AG04450 (cell line): ENCODE measurements at regions not wholly inside any gene's neighbourhood (a gene's known extent, or its start where the extent isn't known, plus 50 kb on each side); places are given as distances from the start of the nearest gene placed in this dataset.

Experiments used
- CTCF ChIA-PET: fragments of 300-600, 350-600 bp; formaldehyde crosslinking; extraction: SDS; loops from one replicate; lab custom pipeline; 2022; ENCODE audit warnings: antibody characterized with exemption, inconsistent platforms; lab: Charles Lee
- POLR2A ChIA-PET: fragments of 350-600 bp; formaldehyde crosslinking; extraction: SDS; loops from one replicate; lab custom pipeline; 2021; ENCODE audit warnings: antibody characterized with exemption, inconsistent platforms; lab: Yijun Ruan, JAX
- DNase-seq: peaks from one replicate; pipeline ENCODE4 v3.0.0-alpha.2; 2011; ENCODE audit warnings: low read depth, low spot score
- H3K27ac ChIP-seq: one replicate; pipeline ENCODE4 v1.5.1; 2012; ENCODE audit warnings: low read depth, low read length, control low read depth
- H3K27me3 ChIP-seq: one replicate; pipeline ENCODE4 v1.6.0; 2012; ENCODE audit warnings: low read length; ENCODE audit not compliant: control insufficient read depth, insufficient read depth
- H3K4me3 ChIP-seq: 2 replicates; pipeline ENCODE4 v1.5.1; 2011; ENCODE audit warnings: mild to moderate bottlenecking, low read depth, low read length, control low read depth
- H3K9me3 ChIP-seq: 2 replicates; pipeline ENCODE4 v1.5.1; 2012; ENCODE audit warnings: low read length; ENCODE audit not compliant: control insufficient read depth, insufficient read depth
- TF ChIP-seq, protein P1 (sequence below): IDR thresholded peaks from 2 replicates; pipeline ENCODE4 v1.5.1; 2011; ENCODE audit warnings: low read depth, low read length, control low read depth, inconsistent platforms

DNA sequence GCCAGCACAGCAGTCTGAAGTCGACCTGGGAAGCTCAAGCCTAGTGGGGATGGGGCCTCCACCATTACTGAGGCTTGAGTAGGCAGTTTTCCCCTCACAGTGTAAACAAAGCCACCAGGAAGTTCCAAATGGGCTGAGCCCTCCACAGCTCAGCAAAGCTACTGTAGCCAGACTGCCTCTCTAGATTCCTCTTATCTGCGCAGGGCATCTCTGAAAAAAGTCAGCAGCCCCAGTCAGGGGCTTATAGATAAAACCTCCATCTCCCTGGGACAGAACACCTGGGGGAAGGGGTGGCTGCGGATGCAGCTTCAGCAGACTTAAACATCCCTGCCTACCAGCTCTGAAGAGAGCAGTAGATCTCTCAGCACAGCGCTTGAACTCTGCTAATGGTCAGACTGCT lies 218.4 kb upstream of the VRK2 start:
- H3K4me3 ChIP-seq = no peak overlapping the region
- ChIA-PET CTCF (interaction anchor here (0.8 kb wide), 1 partner anchor 78 kb away, joined by 3 read pairs; no protein-coding TSS in a partner anchor), POLR2A (no interaction called here)
- no peaks in the 10 kb centered on the region for H3K9me3 ChIP-seq
- no peak overlapping the region for H3K27ac ChIP-seq
- TF ChIP-seq, protein P1, sequence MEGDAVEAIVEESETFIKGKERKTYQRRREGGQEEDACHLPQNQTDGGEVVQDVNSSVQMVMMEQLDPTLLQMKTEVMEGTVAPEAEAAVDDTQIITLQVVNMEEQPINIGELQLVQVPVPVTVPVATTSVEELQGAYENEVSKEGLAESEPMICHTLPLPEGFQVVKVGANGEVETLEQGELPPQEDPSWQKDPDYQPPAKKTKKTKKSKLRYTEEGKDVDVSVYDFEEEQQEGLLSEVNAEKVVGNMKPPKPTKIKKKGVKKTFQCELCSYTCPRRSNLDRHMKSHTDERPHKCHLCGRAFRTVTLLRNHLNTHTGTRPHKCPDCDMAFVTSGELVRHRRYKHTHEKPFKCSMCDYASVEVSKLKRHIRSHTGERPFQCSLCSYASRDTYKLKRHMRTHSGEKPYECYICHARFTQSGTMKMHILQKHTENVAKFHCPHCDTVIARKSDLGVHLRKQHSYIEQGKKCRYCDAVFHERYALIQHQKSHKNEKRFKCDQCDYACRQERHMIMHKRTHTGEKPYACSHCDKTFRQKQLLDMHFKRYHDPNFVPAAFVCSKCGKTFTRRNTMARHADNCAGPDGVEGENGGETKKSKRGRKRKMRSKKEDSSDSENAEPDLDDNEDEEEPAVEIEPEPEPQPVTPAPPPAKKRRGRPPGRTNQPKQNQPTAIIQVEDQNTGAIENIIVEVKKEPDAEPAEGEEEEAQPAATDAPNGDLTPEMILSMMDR = no peak
- no peaks in the 10 kb centered on the region for H3K27me3 ChIP-seq
- DNase-seq = no peak

DNA sequence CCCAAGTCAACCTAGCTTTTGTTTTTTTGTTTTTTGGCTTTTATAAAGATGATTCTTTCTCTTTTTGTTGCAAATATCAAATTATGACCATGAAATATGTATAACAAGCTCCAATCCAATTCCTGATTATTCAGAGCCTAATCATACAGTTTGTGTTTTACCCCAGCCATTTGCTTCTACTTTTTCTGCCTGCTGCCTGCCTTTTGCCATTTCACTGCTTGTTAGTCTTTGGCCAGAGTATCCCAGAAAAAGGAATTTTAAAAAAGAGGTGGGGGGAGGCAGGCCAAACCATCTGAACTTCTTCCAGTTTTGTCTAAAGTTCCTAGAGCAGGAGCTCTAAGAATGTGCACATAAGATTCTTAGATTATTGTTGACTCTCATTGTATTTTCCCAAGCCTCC lies 211.9 kb upstream of the VRK2 start:
- no peak overlapping the region for H3K27ac ChIP-seq
- ChIA-PET CTCF (no interaction called here), POLR2A (no interaction called here)
- H3K27me3 ChIP-seq = peaks cover under 1% of the 10 kb centered on the region
- TF ChIP-seq, protein P1 = no peak
- no peaks in the 10 kb centered on the region for H3K9me3 ChIP-seq
- no peak for DNase-seq
- H3K4me3 ChIP-seq = no peak overlapping the region

DNA sequence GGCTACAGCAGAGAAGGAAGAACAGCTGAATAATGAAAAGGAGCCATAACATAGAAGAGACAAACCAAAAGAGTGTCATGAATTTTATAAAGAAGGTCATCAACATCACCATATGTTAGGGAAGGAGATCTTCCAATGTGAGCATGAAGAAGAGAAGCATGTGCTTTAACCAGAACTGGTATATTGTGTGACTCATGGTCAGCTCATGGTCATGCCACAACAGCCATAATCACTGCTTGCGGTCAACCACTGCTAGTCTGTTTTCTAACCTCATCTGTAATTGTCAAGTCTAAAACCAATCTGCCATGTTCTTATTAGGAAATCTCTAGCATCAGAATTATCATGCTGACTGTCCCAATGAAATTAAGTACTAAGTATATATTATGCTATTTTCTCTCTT lies 204.1 kb upstream of the VRK2 start:
- CTCF ChIA-PET = no interaction called here

DNA sequence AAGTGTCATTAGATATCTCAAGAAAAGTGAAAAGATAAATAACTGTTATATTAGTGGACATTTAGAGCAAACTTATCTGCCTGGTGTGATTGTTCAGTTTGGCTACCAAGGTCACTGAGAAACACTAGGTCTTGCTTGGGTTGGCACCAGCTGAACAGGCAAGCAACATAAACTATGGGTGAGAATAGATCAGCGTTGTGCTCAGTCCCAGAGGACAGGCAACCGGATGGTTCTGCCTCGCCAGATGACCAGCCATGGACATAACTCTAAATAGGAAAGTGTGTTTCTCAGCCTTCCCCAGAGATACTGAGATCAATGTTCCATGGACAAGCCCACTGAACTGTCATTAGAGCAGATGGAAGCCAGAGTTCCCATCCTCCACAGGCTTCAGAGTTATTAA lies 203.4 kb upstream of the VRK2 start:
- Histone ChIP-seq H3K27me3 (peaks cover 4% of the 10 kb centered on the region), H3K9me3 (no peaks in the 10 kb centered on the region), H3K27ac (no peak overlapping the region), H3K4me3 (no peak overlapping the region)
- POLR2A ChIA-PET = no interaction called here
- CTCF ChIA-PET = no interaction called here
- no peak for DNase-seq
- TF ChIP-seq, protein P1 = no peak

More for the DNA sequence above, 204.1 kb upstream of the VRK2 start:
- POLR2A ChIA-PET = no interaction called here
- TF ChIP-seq, protein P1 = no peak
- no peak overlapping the region for H3K4me3 ChIP-seq
- no peak for DNase-seq
- peaks cover 4% of the 10 kb centered on the region for H3K27me3 ChIP-seq
- H3K27ac ChIP-seq = no peak overlapping the region
- H3K9me3 ChIP-seq = no peaks in the 10 kb centered on the region

DNA sequence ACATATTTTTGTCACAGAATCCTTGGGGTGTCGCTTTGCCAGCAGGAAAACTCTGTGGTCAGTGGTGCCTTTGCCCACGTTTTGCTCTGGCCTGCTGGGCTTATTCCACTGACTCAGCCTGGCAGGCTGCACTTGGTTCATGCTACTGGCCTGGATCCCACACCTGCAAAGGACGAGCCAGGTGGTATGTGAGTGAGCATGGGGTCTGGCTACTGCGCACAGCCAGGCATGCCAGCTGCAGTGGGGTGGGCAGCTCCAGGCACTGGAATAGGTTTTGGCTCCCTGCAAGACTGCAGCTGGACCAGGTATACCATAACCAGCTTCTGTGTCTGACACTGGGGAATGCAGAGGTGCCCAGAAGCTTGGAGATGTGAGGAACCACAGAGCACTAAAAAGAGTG lies 197.9 kb upstream of the VRK2 start:
- no peaks in the 10 kb centered on the region for H3K27me3 ChIP-seq
- H3K9me3 ChIP-seq = no peaks in the 10 kb centered on the region
- ChIA-PET POLR2A (no interaction called here), CTCF (interaction anchor here (0.6 kb wide), 1 partner anchor 15 kb away, joined by 3 read pairs; no protein-coding TSS in a partner anchor)
- H3K4me3 ChIP-seq = no peak overlapping the region
- TF ChIP-seq, protein P1 = no peak
- H3K27ac ChIP-seq = no peak overlapping the region
- no peak for DNase-seq
